HG02840 (cell line): ENCODE measurements at regions not wholly inside any gene's neighbourhood (a gene's known extent, or its start where the extent isn't known, plus 50 kb on each side); places are given as distances from the start of the nearest gene placed in this dataset.

Experiments
- ATAC-seq: cut with Tn5 transposase; IDR thresholded peaks from one replicate; pipeline ENCODE4 v1.9.1; 2021; ENCODE audit warnings: mild to moderate bottlenecking, moderate library complexity, moderate number of reproducible peaks; ENCODE audit not compliant: unreplicated experiment, low FRiP score

DNA sequence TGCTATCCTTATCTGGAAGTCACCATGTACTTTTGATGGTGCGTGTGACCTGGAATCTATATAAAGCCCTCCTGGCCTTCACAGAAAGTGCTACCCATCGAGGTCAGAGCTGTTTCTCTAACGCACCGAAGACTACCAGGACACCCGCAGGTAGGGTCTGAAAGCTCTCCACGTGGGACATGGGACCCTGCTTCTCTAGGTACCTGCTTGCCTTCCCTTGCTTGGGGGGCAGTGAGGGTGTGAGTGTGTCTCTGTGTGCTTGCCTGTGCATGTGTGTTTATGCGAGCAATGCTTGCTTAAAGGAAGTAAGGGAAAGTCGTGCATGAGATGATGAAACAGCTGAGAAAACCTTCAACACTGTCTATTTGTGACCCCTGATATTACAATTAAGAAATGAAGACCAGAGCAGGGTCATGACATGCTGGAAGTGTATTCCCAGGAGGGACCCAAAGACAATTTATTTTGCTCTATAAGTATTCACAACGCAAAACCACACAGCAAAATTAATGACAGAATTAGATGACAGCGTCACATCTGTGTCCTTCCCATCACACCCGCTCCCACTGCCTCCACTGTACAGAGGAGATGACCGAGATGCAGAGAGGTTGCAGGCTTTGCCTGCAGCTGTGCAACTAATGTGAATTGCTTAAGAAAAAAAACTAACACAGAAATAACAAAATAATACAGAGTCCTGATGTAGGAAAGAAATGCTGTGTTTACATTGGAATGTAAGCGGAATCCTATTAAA is 76.4 kb upstream of the HELT start:
- no peak for ATAC-seq

DNA sequence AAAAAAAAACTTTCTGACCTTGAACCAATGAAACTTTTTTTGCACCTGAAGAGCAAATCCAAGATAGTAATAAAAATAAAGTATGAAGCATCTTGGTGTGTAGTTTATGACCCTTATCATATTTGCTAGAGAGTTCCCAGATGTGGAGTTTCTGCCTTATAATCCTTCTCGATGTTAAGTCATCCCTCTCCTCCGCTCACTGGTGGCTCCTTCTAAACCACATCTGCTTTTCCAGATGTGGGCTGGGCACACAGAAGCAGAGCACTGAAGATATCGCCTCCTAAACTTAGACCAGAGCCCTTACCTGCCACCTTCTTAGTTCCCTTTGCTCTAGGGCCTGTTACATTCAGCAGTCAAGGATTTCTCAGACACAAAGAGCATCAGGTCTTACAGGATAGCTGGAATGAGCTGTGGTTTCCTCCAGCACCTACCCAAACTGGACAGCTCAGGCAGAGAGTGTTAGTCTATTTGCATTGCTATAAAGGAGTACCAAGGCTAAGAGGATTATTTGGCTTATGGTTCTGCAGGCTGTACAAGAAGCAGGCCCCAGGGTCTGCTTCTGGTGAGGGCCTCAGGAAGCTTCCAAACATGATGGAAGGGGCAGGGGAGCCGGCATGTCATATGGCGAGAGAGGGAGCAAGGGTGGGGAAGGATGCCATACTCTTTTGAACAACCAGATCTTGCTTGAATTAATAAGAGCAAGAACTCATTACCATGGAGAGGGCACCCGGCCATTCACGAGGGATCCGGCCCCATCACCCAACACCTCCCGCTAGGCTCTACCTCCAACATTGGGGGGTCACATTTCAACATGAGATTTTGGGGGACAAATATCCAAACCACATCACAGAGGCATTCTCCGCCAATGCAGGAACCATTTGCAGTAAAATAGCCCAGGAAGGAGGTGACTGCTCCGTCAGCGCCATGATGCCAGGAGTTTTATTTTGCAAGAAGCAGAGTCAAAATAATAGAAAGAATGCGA is 75.6 kb upstream of the HELT start:
- no peak for ATAC-seq

DNA sequence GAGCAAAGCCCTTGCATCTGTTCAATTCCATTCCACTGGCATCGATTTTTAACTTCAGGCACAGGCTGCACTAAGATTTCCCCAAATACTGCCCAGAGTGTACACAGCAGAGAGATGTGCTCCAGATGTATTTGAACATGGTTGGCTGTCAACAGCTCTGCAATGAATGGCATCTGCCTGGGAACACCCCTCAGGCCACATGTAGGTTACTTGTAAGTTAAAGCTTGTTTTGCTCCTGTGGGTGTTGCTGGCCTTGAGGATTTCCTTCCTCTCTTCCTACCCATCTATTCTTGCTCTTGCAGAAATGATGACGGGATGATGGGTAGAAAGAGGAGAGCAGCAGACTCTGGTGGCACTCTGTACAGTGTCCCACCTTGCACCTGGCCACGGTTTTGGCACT is 69.3 kb upstream of the HELT start:
- no peak for ATAC-seq

DNA sequence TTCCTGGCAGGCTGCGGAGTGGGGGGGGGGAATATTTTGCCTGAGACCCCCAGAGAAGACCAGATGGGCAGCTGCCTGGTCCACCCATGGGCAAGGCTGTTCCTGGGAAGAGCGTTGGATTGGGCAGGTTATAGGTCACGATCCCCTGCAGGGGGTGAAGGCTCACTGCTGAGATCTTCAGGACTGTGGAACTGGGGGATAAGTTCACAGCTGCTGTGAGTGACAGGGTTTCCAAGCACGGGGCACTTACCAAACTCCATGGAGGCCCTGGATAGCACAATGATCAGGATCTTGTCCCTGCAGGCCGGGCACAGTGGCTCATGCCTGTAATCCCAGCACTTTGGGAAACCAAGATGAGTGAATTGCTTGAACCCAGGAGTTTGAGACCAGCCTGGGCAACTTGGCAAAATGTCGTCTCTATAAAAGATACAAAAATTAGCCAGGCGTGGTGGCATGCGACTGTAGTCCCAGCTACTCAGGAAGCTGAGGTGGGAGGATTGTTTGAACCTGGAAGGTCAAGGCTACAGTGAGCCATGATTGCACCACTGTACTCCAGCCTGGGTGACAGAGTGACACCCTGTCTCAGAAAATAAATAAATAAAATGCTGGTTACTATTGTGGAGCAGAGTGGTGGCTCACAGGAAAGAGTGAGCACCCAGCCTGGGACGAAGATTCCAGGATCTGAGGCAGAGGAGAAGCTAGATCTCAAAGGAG is 68.0 kb upstream of the HELT start:
- no peak for ATAC-seq

DNA sequence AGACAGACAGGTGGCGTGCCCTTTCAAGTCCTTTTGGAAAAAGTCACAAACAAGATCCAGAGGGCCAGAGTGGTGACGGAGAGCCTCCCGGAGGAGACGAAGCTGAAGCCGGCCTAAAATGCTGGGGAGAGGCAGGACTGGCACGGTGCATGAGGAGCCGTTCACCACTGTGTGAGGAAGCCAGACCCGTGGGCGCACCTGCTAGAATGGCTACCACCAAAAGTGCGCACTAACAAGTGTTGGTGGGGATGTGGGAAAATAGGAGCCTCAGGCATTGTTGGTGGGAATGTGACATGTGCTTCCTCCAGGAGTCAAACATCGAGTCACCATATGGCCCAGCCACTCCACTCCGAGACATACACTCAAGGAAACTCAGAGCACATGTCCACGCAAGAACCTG is 67.4 kb upstream of the HELT start:
- ATAC-seq: no peak

DNA sequence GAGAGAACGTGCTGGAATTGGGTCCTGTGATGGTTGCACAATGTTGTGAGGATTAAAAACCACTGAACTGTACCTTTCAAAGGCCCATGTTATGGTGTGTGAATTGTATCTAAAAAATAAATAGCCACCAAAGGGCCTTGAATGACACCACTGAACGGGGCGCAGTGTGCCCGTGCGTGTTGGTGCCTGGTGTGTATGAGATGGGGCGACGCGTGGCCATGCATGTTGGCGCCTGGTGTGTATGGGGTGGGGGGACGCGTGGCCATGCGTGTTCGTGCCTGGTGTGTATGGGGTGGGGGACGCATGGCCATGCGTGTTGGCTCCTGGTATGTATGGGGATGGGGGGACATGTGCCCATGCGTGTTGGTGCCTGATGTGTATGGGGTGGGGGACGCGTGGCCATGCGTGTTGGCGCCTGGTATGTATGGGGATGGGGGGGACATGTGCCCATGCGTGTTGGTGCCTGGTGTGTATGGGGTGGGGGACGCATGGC is 66.6 kb upstream of the HELT start:
- no peak for ATAC-seq

DNA sequence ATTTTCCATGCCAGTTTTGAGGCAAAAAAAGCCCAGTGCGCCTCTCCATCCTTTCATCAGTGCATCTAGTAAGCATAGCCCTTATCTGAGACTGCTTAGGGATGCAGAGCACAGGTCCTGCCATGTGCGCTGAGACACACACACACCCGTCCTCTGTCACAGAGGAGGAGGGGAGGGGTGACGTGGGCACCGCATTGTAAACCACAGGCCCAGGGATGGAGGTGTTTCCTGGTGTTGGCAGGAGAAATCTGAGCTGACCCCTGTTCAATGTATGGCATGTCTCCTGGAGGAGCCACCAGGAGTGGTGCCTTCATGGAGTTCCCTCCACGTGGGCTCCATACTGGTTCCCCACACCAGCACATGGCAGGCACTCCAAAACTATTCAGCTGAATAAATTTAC is 65.8 kb upstream of the HELT start:
- ATAC-seq: no peak

DNA sequence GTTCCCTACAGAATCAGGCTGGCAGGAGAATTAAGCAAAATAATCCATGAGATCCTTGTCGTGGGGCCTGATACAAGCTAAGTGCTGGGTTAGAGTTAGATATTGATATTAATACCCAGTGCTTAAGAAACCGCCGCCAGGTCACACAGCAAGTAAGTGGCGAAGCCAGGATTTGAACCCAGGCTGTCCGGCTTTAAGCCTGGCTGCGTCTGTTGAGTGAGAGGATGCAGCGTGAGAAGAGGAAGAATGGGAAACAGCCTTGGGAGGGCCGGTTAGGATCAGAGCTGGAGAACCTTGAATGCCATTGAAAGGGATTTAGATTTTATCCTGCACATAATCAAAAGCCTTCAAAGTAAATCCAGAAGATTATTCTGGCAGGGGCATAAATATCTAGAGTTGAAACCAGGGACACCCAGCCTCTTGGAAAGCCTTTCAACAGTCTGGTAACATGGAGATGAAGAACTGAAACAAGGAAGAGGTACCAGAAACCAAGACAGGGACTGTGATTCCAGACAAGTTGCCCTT is 64.8 kb upstream of the HELT start:
- ATAC-seq: no peak

DNA sequence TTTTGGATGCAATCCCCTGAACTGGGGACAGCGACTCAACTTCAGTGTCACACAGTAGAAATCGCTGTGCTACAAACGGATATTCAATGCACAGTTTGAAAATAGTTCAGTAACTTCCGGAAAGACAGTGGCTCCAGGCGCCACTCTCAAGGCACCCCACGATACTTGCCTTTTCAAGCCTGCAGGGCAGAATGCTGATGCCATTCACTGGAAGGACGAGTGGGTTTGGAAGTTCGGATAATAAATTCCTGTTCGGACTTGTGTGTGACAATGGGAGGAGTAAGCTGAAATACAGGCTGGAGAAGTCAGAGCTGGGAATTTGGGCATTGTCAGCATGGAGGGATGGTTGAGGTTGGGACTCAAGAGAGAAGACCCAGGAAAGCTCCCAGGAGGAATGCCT is 64.3 kb upstream of the HELT start:
- no peak for ATAC-seq

DNA sequence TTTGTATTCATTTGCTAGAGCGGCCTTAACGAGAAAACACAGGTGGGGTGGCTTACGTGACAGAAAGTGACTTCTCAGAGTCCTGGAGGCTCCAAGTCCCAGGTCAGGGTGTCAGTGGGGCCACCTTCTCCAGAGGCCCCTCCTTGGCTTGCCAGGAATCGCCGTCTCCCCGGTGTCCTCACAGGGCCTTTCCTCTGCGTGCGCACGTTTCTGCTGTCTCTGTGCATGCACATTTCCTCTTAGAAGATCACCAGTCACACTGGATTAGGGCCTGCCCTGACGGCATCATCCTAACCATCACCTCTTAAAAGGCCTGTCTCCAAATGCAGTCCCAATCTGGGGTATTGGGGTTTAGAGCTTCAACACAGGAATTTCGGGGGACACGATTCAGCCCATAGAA is 63.8 kb upstream of the HELT start:
- ATAC-seq: no peak

DNA sequence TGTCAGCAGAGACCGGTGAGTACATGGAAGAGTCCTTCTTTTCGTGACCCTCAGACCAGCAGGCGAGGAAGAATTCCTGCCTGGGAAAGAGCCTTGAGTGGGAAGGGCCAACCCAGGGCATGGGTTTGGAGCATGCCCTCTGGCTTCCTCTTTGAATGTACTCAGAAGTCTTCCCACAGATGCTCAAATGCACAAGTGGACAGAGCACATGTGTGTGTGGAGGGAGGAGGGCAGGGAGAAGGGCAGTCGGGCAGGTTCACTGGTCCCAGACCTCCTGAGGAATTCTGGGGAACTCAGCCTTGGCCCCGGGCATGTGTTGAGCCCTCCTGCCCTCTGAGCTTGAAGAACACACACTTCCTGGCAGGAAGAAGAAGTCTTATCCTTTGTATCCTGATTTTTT is 63.2 kb upstream of the HELT start:
- ATAC-seq: no peak

DNA sequence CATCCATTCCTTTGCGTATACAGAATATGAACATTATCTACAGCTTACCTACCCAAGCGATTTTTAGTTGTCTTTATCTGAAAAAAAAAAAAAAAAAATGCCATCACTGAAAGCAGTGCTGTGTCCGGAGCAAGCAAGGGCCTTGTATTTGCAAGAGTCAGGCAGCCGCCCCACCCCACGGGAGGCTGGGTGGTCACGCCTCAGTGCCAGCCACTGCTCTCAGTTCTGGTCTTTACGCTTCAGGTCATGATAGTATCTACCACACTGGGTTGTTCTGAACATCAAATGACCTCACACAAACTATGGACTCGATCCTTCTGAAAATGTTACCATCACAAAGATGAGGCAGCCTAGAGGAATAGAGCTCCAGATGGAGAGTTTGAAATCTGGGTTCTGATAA is 62.7 kb upstream of the HELT start:
- ATAC-seq: no peak

DNA sequence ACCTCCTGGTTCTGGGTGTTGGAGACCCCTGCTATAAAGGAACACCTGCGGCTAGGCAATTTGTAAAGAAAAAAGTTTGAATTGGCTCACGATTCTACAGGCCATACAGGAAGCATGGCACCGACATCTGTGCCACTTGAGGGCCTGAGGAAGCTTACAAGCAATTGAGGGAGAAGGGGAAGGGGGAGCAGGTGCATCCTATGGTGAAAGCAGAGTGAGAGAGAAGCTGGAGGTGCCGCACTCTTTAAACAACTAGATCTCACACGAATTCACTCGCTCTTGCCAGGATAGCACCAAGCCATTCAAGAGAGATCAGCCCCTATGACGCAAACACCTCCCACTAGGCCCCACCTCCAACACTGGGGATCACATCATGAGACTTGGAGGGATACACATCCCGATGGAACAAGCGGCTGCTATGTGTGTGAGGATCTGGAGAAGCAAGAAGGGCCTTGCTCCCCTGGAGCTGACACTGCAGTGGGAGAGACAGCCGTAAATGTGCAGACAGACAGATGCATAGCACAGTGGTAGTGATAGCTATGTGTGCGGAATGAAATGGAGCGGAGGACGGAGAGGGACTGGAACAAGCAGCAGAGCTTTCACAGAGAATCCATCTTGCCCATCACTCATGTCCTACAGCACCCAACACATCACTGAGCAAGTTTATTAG is 60.7 kb upstream of the HELT start:
- no peak for ATAC-seq

DNA sequence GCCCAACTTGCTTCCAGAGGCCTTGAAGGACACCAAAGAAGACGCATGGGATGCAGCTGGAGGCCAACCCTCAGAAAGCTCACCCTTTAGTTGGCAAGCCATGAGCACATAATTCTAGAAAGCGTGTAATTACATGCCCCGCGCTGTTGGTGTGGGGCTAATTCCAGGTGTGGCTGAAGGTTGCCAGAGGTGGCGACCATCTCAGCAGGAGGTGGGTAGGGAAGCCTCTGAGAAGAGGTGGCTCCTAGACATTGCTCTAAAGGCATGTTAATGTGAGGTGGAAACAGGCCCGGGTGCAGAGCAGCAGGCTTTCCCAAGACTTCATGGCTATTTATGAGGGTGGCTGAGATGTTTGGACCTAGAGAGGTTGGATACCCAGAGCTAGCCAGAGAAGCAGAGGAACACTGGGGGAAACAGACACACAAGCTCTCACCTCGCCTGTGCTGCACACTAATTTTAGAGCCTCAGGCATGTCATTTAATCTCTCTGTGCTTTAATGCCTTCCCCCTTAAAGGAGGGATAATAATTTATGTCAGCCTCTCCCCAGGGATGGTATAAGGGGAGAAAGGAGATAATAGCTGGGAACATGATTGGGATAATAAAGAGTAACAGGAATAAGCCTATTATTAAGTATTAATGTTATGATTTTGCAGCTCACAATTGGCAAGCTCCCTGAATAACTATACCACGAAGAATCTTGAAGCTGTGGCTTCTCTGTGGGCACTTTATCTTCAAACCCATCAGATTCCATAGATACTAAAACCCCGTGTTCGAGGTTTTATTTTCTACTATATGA is 60.0 kb upstream of the HELT start:
- ATAC-seq: no peak

DNA sequence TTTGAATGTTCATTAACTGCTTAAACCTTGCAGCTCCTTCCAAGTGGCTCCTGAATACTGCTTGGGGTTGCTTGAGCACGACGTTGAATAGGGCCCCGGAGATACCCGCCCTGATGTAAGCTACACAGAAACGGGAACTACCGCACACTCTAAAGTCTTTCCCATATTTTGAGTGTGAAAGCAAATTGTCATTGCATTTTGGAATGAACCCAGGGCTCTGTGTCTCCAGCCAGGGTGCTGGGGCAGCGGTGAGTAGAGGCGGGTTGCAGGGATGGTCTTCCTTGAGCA is 59.4 kb upstream of the HELT start:
- no peak for ATAC-seq

DNA sequence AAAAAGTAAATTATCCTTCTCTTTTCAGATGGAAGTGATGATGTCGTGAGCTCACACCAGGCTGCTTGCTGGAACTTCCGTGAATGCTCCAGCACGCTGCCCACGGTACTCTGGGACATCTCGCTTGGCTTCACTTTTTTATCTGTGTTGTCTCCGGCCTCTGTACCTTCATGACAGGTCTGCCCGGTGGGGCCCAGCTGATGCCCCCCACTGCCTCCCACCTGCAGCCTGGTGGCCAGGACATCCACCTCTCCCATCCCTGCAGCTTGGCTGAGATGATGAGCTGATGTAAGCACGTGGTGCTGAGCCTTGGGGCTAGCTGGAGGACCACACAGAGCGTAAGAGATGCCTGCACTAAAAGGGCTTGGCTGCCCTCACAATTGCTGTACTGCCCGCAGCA is 59.0 kb upstream of the HELT start:
- ATAC-seq: no peak

DNA sequence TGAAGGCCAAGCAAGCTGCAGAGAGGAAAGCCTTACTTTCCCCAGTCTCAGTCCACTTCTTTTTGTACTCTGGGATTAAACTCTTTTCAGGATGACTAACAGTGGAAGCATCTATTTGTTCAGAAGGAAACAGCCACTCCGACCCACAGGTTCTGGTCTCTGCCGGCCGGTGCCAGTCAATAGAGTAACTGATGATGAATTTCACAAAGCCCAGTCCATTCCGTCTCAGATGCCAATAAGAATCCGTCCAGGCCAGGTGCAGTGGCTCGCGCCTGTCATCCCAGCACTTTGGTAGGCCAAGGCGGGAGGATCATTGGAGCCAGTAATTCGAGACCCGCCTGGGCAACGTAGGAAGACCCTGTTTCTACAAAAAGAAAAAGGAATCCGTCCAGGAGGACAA is 58.5 kb upstream of the HELT start:
- no peak for ATAC-seq

DNA sequence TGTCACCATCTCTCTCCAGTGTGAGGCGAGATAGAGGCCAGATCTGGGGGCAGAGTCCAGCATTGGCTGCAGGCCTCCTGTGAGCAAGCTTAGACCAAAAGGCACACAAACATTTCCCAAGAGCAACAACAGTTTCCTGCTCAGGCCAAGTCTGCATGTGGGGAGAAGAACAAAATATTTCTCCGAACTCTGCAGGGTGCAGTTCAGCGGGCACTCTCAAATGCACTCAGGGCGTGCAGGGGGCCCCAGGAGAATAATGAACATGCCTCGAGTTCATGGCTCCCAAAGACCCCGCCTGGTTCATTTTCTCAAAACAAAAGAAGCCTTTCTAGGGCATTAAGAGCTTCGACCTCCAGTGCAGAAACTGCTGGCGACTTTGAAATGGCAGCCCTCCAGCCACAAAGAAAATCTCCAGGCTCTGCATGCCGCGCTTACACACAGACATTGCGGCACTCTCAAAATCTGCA is 57.8 kb upstream of the HELT start:
- ATAC-seq: no peak

DNA sequence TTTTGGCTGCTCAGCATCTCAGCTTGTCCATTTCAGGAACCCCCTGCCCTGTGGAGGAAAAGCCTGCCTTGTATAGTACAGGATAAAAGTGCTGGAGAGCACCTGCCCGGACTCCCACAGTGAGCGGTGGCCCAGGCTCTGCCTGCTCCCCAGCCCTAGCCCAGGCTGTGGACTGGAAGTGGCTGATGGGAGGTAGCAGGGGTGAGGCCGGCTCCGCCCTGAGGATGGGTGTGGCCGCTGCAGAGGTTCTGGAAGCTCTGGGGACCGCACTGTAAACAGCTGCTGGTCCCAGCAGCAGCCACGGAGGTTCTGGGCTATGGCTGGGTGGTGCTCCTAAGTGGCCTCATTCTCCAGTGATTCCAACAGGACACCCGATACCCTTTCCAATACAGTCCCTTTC is 56.6 kb upstream of the HELT start:
- ATAC-seq: no peak
